ENCODE measurements at regions not wholly inside any gene's neighbourhood (a gene's known extent, or its start where the extent isn't known, plus 50 kb on each side); places are given as distances from the start of the nearest gene placed in this dataset.

- no peak for DNase-seq
Observed at GRCh38 chr4:110967936-110968335, 345.1 kb upstream of the PITX2 start.

- DNase-seq: no peak
Observed at GRCh38 chr4:110970642-110971041, 347.8 kb upstream of the PITX2 start.

GRCh38 chr4:110975338-110975737 is 352.5 kb upstream of the PITX2 start:
- DNase-seq: no peak

- DNase-seq: no peak
Observed at GRCh38 chr4:110977554-110977953, 354.7 kb upstream of the PITX2 start.

- no peak for DNase-seq
Observed at GRCh38 chr4:110978761-110979160, 355.9 kb upstream of the PITX2 start.

- DNase-seq: no peak
Observed at GRCh38 chr4:110982486-110982885, 359.6 kb upstream of the PITX2 start.

- DNase-seq: no peak
Observed at GRCh38 chr4:110988722-110989121, 365.8 kb upstream of the PITX2 start.

GRCh38 chr4:110989125-110989524 is 366.2 kb upstream of the PITX2 start:
- DNase-seq: no peak

- DNase-seq: no peak
Observed at GRCh38 chr4:110994781-110995180, 371.9 kb upstream of the PITX2 start.

- no peak for DNase-seq
Observed at GRCh38 chr4:110998320-110998719, 375.4 kb upstream of the PITX2 start.

- no peak for DNase-seq
Observed at GRCh38 chr4:111011458-111011857, 388.6 kb upstream of the PITX2 start.

- DNase-seq: no peak
Observed at GRCh38 chr4:111013846-111014245, 391.0 kb upstream of the PITX2 start.

- DNase-seq: no peak
Observed at GRCh38 chr4:111014537-111014936, 391.7 kb upstream of the PITX2 start.

- DNase-seq: no peak
Observed at GRCh38 chr4:111016416-111016815, 393.5 kb upstream of the PITX2 start.

GRCh38 chr4:111018216-111018615 is 395.3 kb upstream of the PITX2 start:
- DNase-seq: no peak

- DNase-seq: no peak
Observed at GRCh38 chr4:111020476-111020875, 397.6 kb upstream of the PITX2 start.

GRCh38 chr4:111020961-111021360 is 398.1 kb upstream of the PITX2 start:
- no peak for DNase-seq

GRCh38 chr4:111022758-111023157 is 399.9 kb upstream of the PITX2 start:
- DNase-seq: no peak

GRCh38 chr4:111027526-111027925 is 404.6 kb upstream of the PITX2 start:
- no peak for DNase-seq

GRCh38 chr4:111028795-111029194 is 405.9 kb upstream of the PITX2 start:
- no peak for DNase-seq

- no peak for DNase-seq
Observed at GRCh38 chr4:111031001-111031579, 408.2 kb upstream of the PITX2 start.

GRCh38 chr4:111031596-111031995 is 408.7 kb upstream of the PITX2 start:
- DNase-seq: no peak

GRCh38 chr4:111037591-111038360 is 414.9 kb upstream of the PITX2 start:
- no peak for DNase-seq

- DNase-seq: no peak
Observed at GRCh38 chr4:111040904-111041303, 418.0 kb upstream of the PITX2 start.

GRCh38 chr4:111043286-111043685 is 420.4 kb upstream of the PITX2 start:
- DNase-seq: no peak
